Osteoblast (primary cell): ENCODE measurements at regions not wholly inside any gene's neighbourhood (a gene's known extent, or its start where the extent isn't known, plus 50 kb on each side); places are given as distances from the start of the nearest gene placed in this dataset.
"Not testable (repeated sequence)": the region's sequence is repeated elsewhere in the genome, so short reads cannot be mapped to it uniquely, and the experiment has no call there.

Source experiments
- DNase-seq: peaks from one replicate; pipeline ENCODE4 v3.0.0; 2011; ENCODE audit warnings: low spot score, mixed read lengths; ENCODE audit not compliant: insufficient read length; ENCODE audit errors: missing footprints
- H2AFZ ChIP-seq: 2 replicates; pipeline ENCODE4 v1.6.0; 2011; ENCODE audit warnings: mild to moderate bottlenecking, low read length
- H3K27ac ChIP-seq: 2 replicates; pipeline ENCODE4 v1.5.1; 2011; ENCODE audit warnings: mild to moderate bottlenecking, low read depth, low read length, moderate library complexity
- H3K27me3 ChIP-seq: 2 replicates; pipeline ENCODE4 v1.6.0; 2012; ENCODE audit warnings: mild to moderate bottlenecking, control low read depth, inconsistent platforms, low read length, moderate library complexity; ENCODE audit not compliant: insufficient read depth
- H3K36me3 ChIP-seq: 2 replicates; pipeline ENCODE4 v1.5.1; 2011; ENCODE audit warnings: mild to moderate bottlenecking, low read length, control low read depth, moderate library complexity; ENCODE audit not compliant: insufficient read depth
- H3K4me1 ChIP-seq: 2 replicates; pipeline ENCODE4 v1.5.1; 2011; ENCODE audit warnings: mild to moderate bottlenecking, low read length, control low read depth, moderate library complexity; ENCODE audit not compliant: insufficient read depth
- H3K4me2 ChIP-seq: 2 replicates; pipeline ENCODE4 v1.6.0; 2011; ENCODE audit warnings: mild to moderate bottlenecking, low read length; ENCODE audit not compliant: insufficient read depth
- H3K4me3 ChIP-seq: fragments of 200-600 bp; sonication (generic); 3 replicates; pipeline ENCODE4 v1.5.1; 2012; ENCODE audit warnings: mild to moderate bottlenecking, low read length, inconsistent platforms; ENCODE audit not compliant: insufficient read depth
- H3K79me2 ChIP-seq: 2 replicates; pipeline ENCODE4 v1.6.0; 2012; ENCODE audit warnings: mild to moderate bottlenecking, low read length, control low read depth, inconsistent platforms; ENCODE audit not compliant: insufficient read depth
- H3K9me3 ChIP-seq: 2 replicates; pipeline ENCODE4 v1.5.1; 2011; ENCODE audit warnings: low read depth, low read length, control low read depth
- H4K20me1 ChIP-seq: 2 replicates; pipeline ENCODE4 v1.6.0; 2012; ENCODE audit warnings: mild to moderate bottlenecking, low read length, control low read depth; ENCODE audit not compliant: insufficient read depth
- TF ChIP-seq, protein P1 (sequence below): IDR thresholded peaks from 2 replicates; pipeline ENCODE4 v1.5.1; 2011; ENCODE audit warnings: mild to moderate bottlenecking, low read depth, low read length, moderate library complexity; ENCODE audit errors: extremely low read depth

DNA sequence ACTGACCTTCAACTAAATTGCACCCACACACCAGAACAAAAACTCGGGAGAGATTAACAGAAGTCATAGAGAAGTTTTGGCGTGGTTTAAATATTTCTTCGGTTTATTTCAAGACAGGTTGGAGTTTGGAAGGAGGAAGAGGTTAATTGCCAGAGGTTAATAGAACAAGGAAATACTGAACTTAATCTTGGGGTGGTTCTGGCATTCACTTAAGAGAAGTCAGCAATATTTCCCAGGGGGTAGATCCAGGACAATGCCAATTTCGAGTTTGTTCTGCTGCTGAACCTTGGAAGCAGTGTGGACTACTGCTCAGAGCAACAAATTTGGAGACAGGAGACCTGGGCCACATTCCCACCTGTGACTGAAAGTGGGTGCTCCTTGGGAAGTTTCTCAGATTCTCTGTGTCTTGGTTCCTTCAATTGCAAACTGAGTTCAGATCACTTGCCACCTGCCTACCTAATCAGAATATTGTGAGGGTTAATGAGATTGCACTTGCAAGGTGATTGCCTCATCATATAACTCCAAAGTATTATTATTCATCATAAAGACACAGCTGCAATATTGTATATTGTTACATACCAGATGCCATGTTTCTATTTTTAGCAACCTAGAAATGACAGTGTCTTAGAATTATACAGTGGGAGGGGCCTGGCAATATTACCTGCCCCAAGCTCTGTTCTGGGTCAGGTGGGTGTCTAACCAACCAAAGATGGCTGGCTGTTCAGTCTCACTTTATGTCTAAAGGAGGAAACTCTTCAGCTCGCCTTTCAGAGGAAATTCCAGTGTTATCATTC, 217.4 kb downstream of the CDCA7 start:
- Histone ChIP-seq H3K4me3 (no peak overlapping the region), H3K9me3 (no peaks in the 10 kb centered on the region), H3K79me2 (no peaks in the 10 kb centered on the region), H3K4me2 (no peak overlapping the region), H4K20me1 (no peaks in the 10 kb centered on the region), H2AFZ (no peak overlapping the region), H3K27ac (no peak overlapping the region), H3K36me3 (no peaks in the 10 kb centered on the region), H3K4me1 (peaks cover 6% of the 10 kb centered on the region), H3K27me3 (no peaks in the 10 kb centered on the region)
- TF ChIP-seq, protein P1, sequence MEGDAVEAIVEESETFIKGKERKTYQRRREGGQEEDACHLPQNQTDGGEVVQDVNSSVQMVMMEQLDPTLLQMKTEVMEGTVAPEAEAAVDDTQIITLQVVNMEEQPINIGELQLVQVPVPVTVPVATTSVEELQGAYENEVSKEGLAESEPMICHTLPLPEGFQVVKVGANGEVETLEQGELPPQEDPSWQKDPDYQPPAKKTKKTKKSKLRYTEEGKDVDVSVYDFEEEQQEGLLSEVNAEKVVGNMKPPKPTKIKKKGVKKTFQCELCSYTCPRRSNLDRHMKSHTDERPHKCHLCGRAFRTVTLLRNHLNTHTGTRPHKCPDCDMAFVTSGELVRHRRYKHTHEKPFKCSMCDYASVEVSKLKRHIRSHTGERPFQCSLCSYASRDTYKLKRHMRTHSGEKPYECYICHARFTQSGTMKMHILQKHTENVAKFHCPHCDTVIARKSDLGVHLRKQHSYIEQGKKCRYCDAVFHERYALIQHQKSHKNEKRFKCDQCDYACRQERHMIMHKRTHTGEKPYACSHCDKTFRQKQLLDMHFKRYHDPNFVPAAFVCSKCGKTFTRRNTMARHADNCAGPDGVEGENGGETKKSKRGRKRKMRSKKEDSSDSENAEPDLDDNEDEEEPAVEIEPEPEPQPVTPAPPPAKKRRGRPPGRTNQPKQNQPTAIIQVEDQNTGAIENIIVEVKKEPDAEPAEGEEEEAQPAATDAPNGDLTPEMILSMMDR: no peak
- DNase-seq: no peak

DNA sequence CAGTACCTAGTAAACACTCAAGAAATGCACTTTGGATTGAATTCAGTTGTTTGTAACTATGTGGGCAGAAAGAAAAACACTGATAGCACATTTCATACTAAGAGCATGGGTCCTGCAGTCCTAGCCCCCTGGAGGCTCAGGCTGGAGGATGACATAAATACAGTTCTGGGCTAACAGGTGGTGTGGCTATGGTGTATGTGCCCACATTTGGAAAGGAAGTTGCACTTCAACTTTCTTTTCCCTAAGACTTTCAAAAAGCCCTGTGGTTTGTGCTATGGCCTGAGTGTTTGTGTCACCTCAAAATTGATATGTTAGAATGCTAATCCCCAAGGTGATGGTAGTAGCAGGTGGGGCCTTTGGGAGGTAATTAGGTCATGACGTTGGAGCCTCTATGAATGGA, 218.2 kb downstream of the CDCA7 start:
- Histone ChIP-seq H3K79me2 (no peaks in the 10 kb centered on the region), H3K9me3 (no peaks in the 10 kb centered on the region), H2AFZ (no peak overlapping the region), H4K20me1 (no peaks in the 10 kb centered on the region), H3K4me2 (no peak overlapping the region), H3K36me3 (no peaks in the 10 kb centered on the region), H3K27ac (no peak overlapping the region), H3K27me3 (no peaks in the 10 kb centered on the region), H3K4me1 (peaks cover 6% of the 10 kb centered on the region), H3K4me3 (no peak overlapping the region)
- DNase-seq: no peak
- TF ChIP-seq, protein P1: no peak

DNA sequence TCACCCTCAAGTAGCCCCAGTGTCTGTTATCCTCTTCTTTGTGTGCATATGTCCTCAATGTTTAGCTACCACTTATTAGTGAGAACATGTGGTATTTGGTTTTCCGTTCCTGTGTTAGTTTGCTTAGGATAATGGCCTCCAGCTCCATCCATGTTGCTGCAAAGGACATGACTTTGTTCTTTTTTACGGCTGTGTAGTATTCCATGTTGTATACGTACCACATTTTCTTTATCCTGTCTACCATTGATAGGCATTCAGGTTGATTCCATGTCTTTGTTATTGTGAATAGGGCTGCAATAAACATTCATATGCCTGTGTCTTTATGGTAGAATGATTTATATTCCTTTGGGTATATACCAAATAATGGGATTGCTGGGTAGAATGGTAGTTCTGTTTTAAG, 219.1 kb downstream of the CDCA7 start:
- H3K4me1 ChIP-seq, H3K27me3 ChIP-seq, H3K27ac ChIP-seq, H3K9me3 ChIP-seq, H3K79me2 ChIP-seq, DNase-seq, H3K4me2 ChIP-seq, H3K4me3 ChIP-seq, H4K20me1 ChIP-seq, H2AFZ ChIP-seq, H3K36me3 ChIP-seq: not testable (repeated sequence)

DNA sequence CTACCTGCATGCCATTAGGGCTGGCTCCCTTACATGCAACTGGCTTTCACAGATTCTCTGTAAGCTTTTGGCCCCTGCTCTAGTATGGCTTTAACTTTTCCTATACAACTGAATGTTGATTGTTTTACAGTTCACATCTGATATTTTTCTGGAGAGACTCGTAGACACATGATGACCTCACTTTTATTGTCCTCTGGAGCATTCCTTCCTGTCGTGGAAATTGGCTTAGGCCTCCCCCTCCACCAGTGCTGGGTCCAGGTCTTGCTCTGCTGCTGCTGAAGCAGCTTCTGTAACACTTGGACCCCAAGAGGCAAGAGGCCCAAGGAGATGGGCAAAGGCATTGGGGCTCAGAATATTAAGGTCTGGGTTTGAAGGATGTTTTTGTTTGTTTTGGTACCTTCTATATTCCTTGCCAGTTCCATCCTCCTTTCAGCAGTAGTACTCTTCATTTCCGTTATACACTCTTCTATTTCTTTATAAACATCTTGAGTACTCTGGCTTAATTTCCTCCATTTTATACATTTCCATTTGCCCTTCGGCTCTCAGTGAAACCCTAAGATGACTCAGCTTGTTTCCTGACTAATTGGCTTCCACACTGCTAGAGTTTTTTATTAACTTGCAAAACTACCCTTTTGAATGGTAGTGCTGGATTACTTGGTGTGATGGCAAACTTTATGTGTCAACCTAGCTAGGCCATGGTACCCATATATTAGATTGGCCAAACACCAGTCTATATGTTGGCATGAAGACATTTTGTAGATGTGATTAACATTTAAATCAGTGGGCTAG, 219.8 kb downstream of the CDCA7 start:
- Histone ChIP-seq H3K4me3 (no peak overlapping the region), H3K27ac (no peak overlapping the region), H3K36me3 (no peaks in the 10 kb centered on the region), H3K4me1 (peaks cover 6% of the 10 kb centered on the region), H3K27me3 (no peaks in the 10 kb centered on the region), H3K4me2 (no peak overlapping the region), H2AFZ (no peak overlapping the region), H3K79me2 (no peaks in the 10 kb centered on the region), H4K20me1 (no peaks in the 10 kb centered on the region), H3K9me3 (no peaks in the 10 kb centered on the region)
- TF ChIP-seq, protein P1: no peak
- no peak for DNase-seq
